ENCODE measurements at regions not wholly inside any gene's neighbourhood (a gene's known extent, or its start where the extent isn't known, plus 50 kb on each side); places are given as distances from the start of the nearest gene placed in this dataset.
A peak's percentile ranks its signal among the peaks of the same experiment; 100 is the strongest.
"Not testable (repeated sequence)": the region's sequence is repeated elsewhere in the genome, so short reads cannot be mapped to it uniquely, and the experiment has no call there.

DNA sequence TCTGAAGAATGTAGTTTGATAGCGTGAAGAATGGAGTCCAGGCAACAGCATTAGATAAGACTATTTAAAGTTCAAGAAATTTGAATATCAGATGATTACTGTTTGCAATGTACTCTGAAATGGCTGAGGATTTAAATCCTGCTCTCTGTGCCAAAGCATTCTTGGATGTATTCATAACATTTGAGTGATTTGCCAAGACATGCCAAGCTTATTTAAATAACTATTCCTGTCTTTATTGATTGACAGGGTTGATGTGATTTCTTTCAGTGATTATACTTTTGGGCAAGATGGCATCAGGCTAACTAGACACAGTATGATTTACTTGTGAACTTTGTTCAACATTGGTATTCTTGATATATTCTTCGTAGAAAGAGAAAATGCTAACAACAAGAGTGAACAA lies 168.7 kb downstream of the GNAI1 start:
- DNase-seq (ENCODE audit: low read depth): peak; percentile 24
- H3K4me3 ChIP-seq (ENCODE audit: low read length): no peak overlapping the region
- TF ChIP-seq, protein P1, sequence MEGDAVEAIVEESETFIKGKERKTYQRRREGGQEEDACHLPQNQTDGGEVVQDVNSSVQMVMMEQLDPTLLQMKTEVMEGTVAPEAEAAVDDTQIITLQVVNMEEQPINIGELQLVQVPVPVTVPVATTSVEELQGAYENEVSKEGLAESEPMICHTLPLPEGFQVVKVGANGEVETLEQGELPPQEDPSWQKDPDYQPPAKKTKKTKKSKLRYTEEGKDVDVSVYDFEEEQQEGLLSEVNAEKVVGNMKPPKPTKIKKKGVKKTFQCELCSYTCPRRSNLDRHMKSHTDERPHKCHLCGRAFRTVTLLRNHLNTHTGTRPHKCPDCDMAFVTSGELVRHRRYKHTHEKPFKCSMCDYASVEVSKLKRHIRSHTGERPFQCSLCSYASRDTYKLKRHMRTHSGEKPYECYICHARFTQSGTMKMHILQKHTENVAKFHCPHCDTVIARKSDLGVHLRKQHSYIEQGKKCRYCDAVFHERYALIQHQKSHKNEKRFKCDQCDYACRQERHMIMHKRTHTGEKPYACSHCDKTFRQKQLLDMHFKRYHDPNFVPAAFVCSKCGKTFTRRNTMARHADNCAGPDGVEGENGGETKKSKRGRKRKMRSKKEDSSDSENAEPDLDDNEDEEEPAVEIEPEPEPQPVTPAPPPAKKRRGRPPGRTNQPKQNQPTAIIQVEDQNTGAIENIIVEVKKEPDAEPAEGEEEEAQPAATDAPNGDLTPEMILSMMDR (IDR thresholded peaks at IDR 0.05; ENCODE audit: insufficient read depth, low read depth, low read length, missing control alignments): no peak

GRCh38 chr7:80302636-80303035 lies 168.0 kb downstream of the GNAI1 start:
- no peak overlapping the region for H3K4me3 ChIP-seq (ENCODE audit: low read length)
- DNase-seq (ENCODE audit: low read depth): no peak
- TF ChIP-seq, protein P1 (IDR thresholded peaks at IDR 0.05; ENCODE audit: insufficient read depth, low read depth, low read length, missing control alignments): no peak

- DNase-seq (ENCODE audit: low read depth): no peak
- TF ChIP-seq, protein P1 (IDR thresholded peaks at IDR 0.05; ENCODE audit: insufficient read depth, low read depth, low read length, missing control alignments): no peak
- H3K4me3 ChIP-seq (ENCODE audit: low read length): no peak overlapping the region
These were observed 167.4 kb downstream of the GNAI1 start for GRCh38 chr7:80302078-80302477.

- TF ChIP-seq, protein P1 (IDR thresholded peaks at IDR 0.05; ENCODE audit: insufficient read depth, low read depth, low read length, missing control alignments): no peak
- H3K4me3 ChIP-seq (ENCODE audit: low read length): no peak overlapping the region
- peak; percentile 72 for DNase-seq (ENCODE audit: low read depth)
These were observed 163.6 kb downstream of the GNAI1 start for GRCh38 chr7:80298201-80298600.

DNA sequence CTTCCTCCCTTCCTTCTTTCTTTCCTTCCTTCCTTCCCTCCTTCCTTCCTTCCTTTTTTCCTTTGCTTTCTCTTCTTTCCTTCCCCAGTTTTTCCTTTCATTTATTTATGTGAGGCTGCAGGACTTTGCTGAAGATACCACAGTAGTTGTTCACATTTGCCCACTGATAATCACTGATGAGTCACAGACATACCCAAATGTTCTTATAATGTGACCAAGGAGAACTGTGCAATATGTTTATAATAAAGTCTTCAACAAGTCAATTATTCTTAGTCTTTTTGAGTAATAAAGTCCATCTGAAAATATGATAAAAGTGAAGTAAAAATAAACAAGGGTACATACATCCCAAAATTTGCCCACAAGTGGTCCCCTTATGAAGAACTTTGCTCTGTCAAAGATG lies 159.7 kb downstream of the GNAI1 start:
- DNase-seq (ENCODE audit: low read depth): no peak
- no peak overlapping the region for H3K4me3 ChIP-seq (ENCODE audit: low read length)
- TF ChIP-seq, protein P1 (IDR thresholded peaks at IDR 0.05; ENCODE audit: insufficient read depth, low read depth, low read length, missing control alignments): no peak

DNA sequence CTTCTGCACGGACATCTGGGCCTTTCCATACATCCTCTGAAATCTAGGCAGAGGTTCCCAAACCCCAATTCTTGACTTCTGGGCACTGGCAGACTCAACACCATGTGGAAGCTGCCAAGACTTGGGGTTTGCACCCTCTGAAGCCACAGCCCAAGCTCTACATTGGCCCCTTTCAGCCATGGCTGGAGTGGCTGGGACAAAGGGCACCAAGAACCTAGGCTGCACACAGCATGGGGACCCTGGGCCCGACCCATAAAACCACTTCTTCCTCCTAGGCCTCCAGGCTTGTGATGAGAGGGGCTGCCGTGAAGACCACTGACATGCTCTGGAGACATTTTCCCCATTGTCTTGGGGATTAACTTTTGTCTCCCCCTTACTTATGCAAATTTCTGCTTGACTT lies 158.0 kb downstream of the GNAI1 start:
- not testable (repeated sequence) for DNase-seq (ENCODE audit: low read depth)

DNA sequence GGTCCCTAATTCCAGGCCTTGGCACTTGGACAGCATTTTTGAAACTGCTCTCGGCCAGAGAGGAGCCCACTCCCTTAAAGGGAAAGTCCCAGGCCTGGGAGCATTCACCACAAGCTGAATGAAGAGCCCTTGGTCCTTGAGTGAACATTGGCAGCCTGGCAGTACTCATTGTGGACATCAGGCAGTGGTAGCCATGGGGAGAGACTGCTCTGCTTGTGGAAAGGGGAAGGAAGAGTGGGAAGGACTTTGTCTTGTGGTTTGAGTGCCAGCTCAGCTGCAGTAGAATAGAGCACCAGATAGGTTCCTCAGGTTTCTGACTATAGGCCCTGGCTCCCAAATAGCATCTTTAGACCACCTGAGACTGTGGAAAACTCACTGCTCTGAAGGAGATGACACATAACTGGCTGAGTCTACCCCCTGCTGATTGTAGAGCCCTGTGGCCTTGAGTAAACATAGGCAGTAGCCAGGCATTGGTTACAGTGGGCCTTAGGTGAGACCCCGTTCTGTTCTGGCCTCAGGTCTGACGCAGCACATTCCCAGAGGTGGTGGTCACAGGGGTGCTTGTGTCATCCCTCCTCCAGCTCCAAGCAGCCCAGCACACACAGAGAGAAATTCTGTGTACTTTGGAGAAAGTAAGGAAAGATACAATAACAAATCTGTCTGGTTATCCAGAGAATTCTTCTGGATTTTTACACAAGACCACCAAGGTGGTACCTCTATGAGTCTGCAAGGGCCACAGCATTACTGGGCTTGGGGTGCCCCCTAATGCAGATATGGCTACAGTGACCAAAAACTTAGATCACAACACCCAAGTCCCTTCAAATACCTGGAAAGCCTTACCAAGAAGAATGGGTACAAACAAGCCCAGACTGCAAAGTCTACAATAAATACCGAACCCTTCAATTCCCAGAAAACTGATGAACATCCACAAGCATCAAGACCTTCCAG lies 153.8 kb downstream of the GNAI1 start:
- no peak overlapping the region for H3K4me3 ChIP-seq (ENCODE audit: low read length)
- no peak for DNase-seq (ENCODE audit: low read depth)
- TF ChIP-seq, protein P1 (IDR thresholded peaks at IDR 0.05; ENCODE audit: insufficient read depth, low read depth, low read length, missing control alignments): no peak

More for the DNA sequence above, 158.0 kb downstream of the GNAI1 start:
- not testable (repeated sequence) for H3K4me3 ChIP-seq (ENCODE audit: low read length)
